Stromal cell of bone marrow (primary cell): ENCODE measurements at regions not wholly inside any gene's neighbourhood (a gene's known extent, or its start where the extent isn't known, plus 50 kb on each side); places are given as distances from the start of the nearest gene placed in this dataset.

ENCODE experiments used
- DNase-seq: peaks from one replicate; pipeline ENCODE4 v3.0.0-alpha.2; 2012; ENCODE audit warnings: low read depth

- DNase-seq: no peak
Observed at GRCh38 chr18:41829647-41830516, 125.2 kb upstream of the PIK3C3 start.

GRCh38 chr18:41828137-41828536 is 126.9 kb upstream of the PIK3C3 start:
- no peak for DNase-seq

GRCh38 chr18:41820784-41821183 is 134.2 kb upstream of the PIK3C3 start:
- DNase-seq: no peak

- DNase-seq: no peak
Observed at GRCh38 chr18:41818381-41819355, 136.4 kb upstream of the PIK3C3 start.

- no peak for DNase-seq
Observed at GRCh38 chr18:41814651-41815050, 140.4 kb upstream of the PIK3C3 start.

GRCh38 chr18:41809652-41810051 is 145.4 kb upstream of the PIK3C3 start:
- no peak for DNase-seq

GRCh38 chr18:41805341-41805740 is 149.7 kb upstream of the PIK3C3 start:
- no peak for DNase-seq

GRCh38 chr18:41798879-41799278 is 156.2 kb upstream of the PIK3C3 start:
- DNase-seq: no peak

GRCh38 chr18:41790687-41791086 is 164.3 kb upstream of the PIK3C3 start:
- DNase-seq: no peak

GRCh38 chr18:41789001-41789400 is 166.0 kb upstream of the PIK3C3 start:
- DNase-seq: no peak

GRCh38 chr18:41783879-41784278 is 171.2 kb upstream of the PIK3C3 start:
- DNase-seq: no peak

GRCh38 chr18:41783065-41783818 is 171.8 kb upstream of the PIK3C3 start:
- no peak for DNase-seq

- no peak for DNase-seq
Observed at GRCh38 chr18:41771973-41772372, 183.1 kb upstream of the PIK3C3 start.

- no peak for DNase-seq
Observed at GRCh38 chr18:41769265-41769664, 185.8 kb upstream of the PIK3C3 start.

- DNase-seq: no peak
Observed at GRCh38 chr18:41768467-41768866, 186.6 kb upstream of the PIK3C3 start.

- peak; percentile 10 for DNase-seq
Observed at GRCh38 chr18:41767960-41768359, 187.1 kb upstream of the PIK3C3 start.

- no peak for DNase-seq
Observed at GRCh38 chr18:41765460-41765859, 189.6 kb upstream of the PIK3C3 start.

- DNase-seq: no peak
Observed at GRCh38 chr18:41763361-41763760, 191.7 kb upstream of the PIK3C3 start.

GRCh38 chr18:41761333-41762018 is 193.6 kb upstream of the PIK3C3 start:
- DNase-seq: peak; percentile 52

GRCh38 chr18:41758534-41758933 is 196.5 kb upstream of the PIK3C3 start:
- no peak for DNase-seq

GRCh38 chr18:41756141-41756540 is 198.9 kb upstream of the PIK3C3 start:
- no peak for DNase-seq
